ENCODE measurements at regions not wholly inside any gene's neighbourhood (a gene's known extent, or its start where the extent isn't known, plus 50 kb on each side); places are given as distances from the start of the nearest gene placed in this dataset.

GRCh38 chr11:110782616-110783015 lies 70.4 kb upstream of the ARHGAP20 start:
- intact Hi-C loops (cut with micrococcal nuclease; ENCODE audit: unreplicated experiment) = no loop called here
- Mint-ChIP-seq H3K36me3 (ENCODE audit: insufficient read depth, unreplicated experiment) (no peaks in the 10 kb centered on the region), H3K27ac (ENCODE audit: unreplicated experiment) (no peak overlapping the region), H3K27me3 (ENCODE audit: unreplicated experiment) (peaks cover 3% of the 10 kb centered on the region), H3K9me3 (ENCODE audit: low read depth, unreplicated experiment) (peaks cover 2% of the 10 kb centered on the region), H3K4me1 (ENCODE audit: low read depth, unreplicated experiment) (no peaks in the 10 kb centered on the region), H3K4me3 (ENCODE audit: low read depth, unreplicated experiment) (no peak overlapping the region)
- no TSS peak for BruUV-seq (replicated peaks)
- no peak for DNase-seq
- CTCF ChIA-PET = no interaction called here
- TF ChIP-seq CTCF (IDR thresholded peaks at IDR 0.05; ENCODE audit: unreplicated experiment) = no peak

GRCh38 chr11:110779108-110779507 lies 66.9 kb upstream of the ARHGAP20 start:
- Mint-ChIP-seq H3K4me1 (ENCODE audit: low read depth, unreplicated experiment) (no peaks in the 10 kb centered on the region), H3K27ac (ENCODE audit: unreplicated experiment) (no peak overlapping the region), H3K36me3 (ENCODE audit: insufficient read depth, unreplicated experiment) (no peaks in the 10 kb centered on the region), H3K4me3 (ENCODE audit: low read depth, unreplicated experiment) (no peak overlapping the region), H3K9me3 (ENCODE audit: low read depth, unreplicated experiment) (peaks cover 2% of the 10 kb centered on the region), H3K27me3 (ENCODE audit: unreplicated experiment) (no peaks in the 10 kb centered on the region)
- TF ChIP-seq CTCF (IDR thresholded peaks at IDR 0.05; ENCODE audit: unreplicated experiment) = no peak
- CTCF ChIA-PET = no interaction called here
- intact Hi-C loops (cut with micrococcal nuclease; ENCODE audit: unreplicated experiment) = no loop called here
- DNase-seq = no peak
- BruUV-seq (replicated peaks) = no TSS peak

- Mint-ChIP-seq H3K36me3 (ENCODE audit: insufficient read depth, unreplicated experiment) (no peaks in the 10 kb centered on the region), H3K27me3 (ENCODE audit: unreplicated experiment) (no peaks in the 10 kb centered on the region), H3K4me1 (ENCODE audit: low read depth, unreplicated experiment) (no peaks in the 10 kb centered on the region), H3K27ac (ENCODE audit: unreplicated experiment) (no peak overlapping the region), H3K4me3 (ENCODE audit: low read depth, unreplicated experiment) (no peak overlapping the region), H3K9me3 (ENCODE audit: low read depth, unreplicated experiment) (peaks cover 2% of the 10 kb centered on the region)
- no peak for DNase-seq
- intact Hi-C loops (cut with micrococcal nuclease; ENCODE audit: unreplicated experiment) = no loop called here
- CTCF ChIA-PET = no interaction called here
- no TSS peak for BruUV-seq (replicated peaks)
- TF ChIP-seq CTCF (IDR thresholded peaks at IDR 0.05; ENCODE audit: unreplicated experiment) = no peak
Measured at GRCh38 chr11:110778343-110778742, 66.1 kb upstream of the ARHGAP20 start.

- CTCF ChIA-PET = no interaction called here
- TF ChIP-seq CTCF (IDR thresholded peaks at IDR 0.05; ENCODE audit: unreplicated experiment) = no peak
- DNase-seq = no peak
- no TSS peak for BruUV-seq (replicated peaks)
- Mint-ChIP-seq H3K4me1 (ENCODE audit: low read depth, unreplicated experiment) (no peaks in the 10 kb centered on the region), H3K4me3 (ENCODE audit: low read depth, unreplicated experiment) (no peak overlapping the region), H3K27ac (ENCODE audit: unreplicated experiment) (no peak overlapping the region), H3K27me3 (ENCODE audit: unreplicated experiment) (no peaks in the 10 kb centered on the region), H3K9me3 (ENCODE audit: low read depth, unreplicated experiment) (peaks cover 2% of the 10 kb centered on the region), H3K36me3 (ENCODE audit: insufficient read depth, unreplicated experiment) (no peaks in the 10 kb centered on the region)
- intact Hi-C loops (cut with micrococcal nuclease; ENCODE audit: unreplicated experiment) = no loop called here
Measured at GRCh38 chr11:110777775-110778174, 65.5 kb upstream of the ARHGAP20 start.

- CTCF ChIA-PET = interaction anchor here (0.8 kb wide), 1 partner anchor 368 kb away, joined by 3 read pairs; no protein-coding TSS in a partner anchor
- intact Hi-C loops (cut with micrococcal nuclease; ENCODE audit: unreplicated experiment) = no loop called here
- BruUV-seq (replicated peaks) = no TSS peak
- no peaks in the 10 kb centered on the region for H3K27me3 Mint-ChIP-seq (ENCODE audit: unreplicated experiment)
- H3K27ac Mint-ChIP-seq (ENCODE audit: unreplicated experiment) = no peak overlapping the region
- no peak overlapping the region for H3K4me3 Mint-ChIP-seq (ENCODE audit: low read depth, unreplicated experiment)
- H3K36me3 Mint-ChIP-seq (ENCODE audit: insufficient read depth, unreplicated experiment) = no peaks in the 10 kb centered on the region
- H3K4me1 Mint-ChIP-seq (ENCODE audit: low read depth, unreplicated experiment) = no peaks in the 10 kb centered on the region
- DNase-seq = no peak
- H3K9me3 Mint-ChIP-seq (ENCODE audit: low read depth, unreplicated experiment) = peaks cover 2% of the 10 kb centered on the region
- no peak for TF ChIP-seq CTCF (IDR thresholded peaks at IDR 0.05; ENCODE audit: unreplicated experiment)
Measured at GRCh38 chr11:110776081-110776480, 63.8 kb upstream of the ARHGAP20 start.

Data from Calu3 (cell line).